HUES64 (cell line): ENCODE measurements at regions not wholly inside any gene's neighbourhood (a gene's known extent, or its start where the extent isn't known, plus 50 kb on each side); places are given as distances from the start of the nearest gene placed in this dataset.

Source experiments
- H3K27ac ChIP-seq: 2 replicates; pipeline ENCODE4 v1.7.0; 2013; ENCODE audit warnings: low read depth, low read length, inconsistent platforms
- H3K27me3 ChIP-seq: 2 replicates; pipeline ENCODE4 v1.6.1; 2013; ENCODE audit warnings: mild to moderate bottlenecking, low read length; ENCODE audit not compliant: insufficient read depth
- H3K36me3 ChIP-seq: 2 replicates; pipeline ENCODE4 v1.6.1; 2013; ENCODE audit warnings: mild to moderate bottlenecking, low read length; ENCODE audit not compliant: insufficient read depth
- H3K4me1 ChIP-seq: 2 replicates; pipeline ENCODE4 v1.6.1; 2013; ENCODE audit warnings: mild to moderate bottlenecking, low read length, moderate library complexity; ENCODE audit not compliant: insufficient read depth
- H3K4me3 ChIP-seq: 2 replicates; pipeline ENCODE4 v1.5.1; 2013; ENCODE audit warnings: mild to moderate bottlenecking, low read length, moderate library complexity
- H3K9ac ChIP-seq: 2 replicates; pipeline ENCODE4 v1.6.1; 2013; ENCODE audit warnings: mild to moderate bottlenecking, low read depth, low read length
- H3K9me3 ChIP-seq: 2 replicates; pipeline ENCODE4 v1.6.1; 2013; ENCODE audit warnings: low read depth, low read length; ENCODE audit not compliant: insufficient read depth
- WGBS: fragments of 150-250, 120-280 bp; methylation state at CpG from one replicate; pipeline ENCODE4 v1.1.7; 2013; ENCODE audit warnings: missing lambda C conversion rate; 5-methylcytosine and 5-hydroxymethylcytosine counted together

GRCh38 chr6:37766717-37767116, 52.8 kb upstream of the ZFAND3 start:
- Histone ChIP-seq H3K9ac (no peak overlapping the region), H3K27ac (no peak overlapping the region), H3K27me3 (peaks cover 89% of the 10 kb centered on the region), H3K4me3 (no peak overlapping the region), H3K9me3 (no peaks in the 10 kb centered on the region), H3K36me3 (no peaks in the 10 kb centered on the region), H3K4me1 (no peaks in the 10 kb centered on the region)
- 85% methylated on average over 1 of the region's 1 CpG for WGBS

- Histone ChIP-seq H3K9ac (no peak overlapping the region), H3K4me1 (no peaks in the 10 kb centered on the region), H3K9me3 (no peaks in the 10 kb centered on the region), H3K27me3 (peaks cover 96% of the 10 kb centered on the region), H3K36me3 (no peaks in the 10 kb centered on the region), H3K4me3 (no peak overlapping the region), H3K27ac (no peak overlapping the region)
- WGBS = 62% methylated on average over 7 of the region's 7 CpGs
Observed at GRCh38 chr6:37765182-37765775, 54.2 kb upstream of the ZFAND3 start.

DNA sequence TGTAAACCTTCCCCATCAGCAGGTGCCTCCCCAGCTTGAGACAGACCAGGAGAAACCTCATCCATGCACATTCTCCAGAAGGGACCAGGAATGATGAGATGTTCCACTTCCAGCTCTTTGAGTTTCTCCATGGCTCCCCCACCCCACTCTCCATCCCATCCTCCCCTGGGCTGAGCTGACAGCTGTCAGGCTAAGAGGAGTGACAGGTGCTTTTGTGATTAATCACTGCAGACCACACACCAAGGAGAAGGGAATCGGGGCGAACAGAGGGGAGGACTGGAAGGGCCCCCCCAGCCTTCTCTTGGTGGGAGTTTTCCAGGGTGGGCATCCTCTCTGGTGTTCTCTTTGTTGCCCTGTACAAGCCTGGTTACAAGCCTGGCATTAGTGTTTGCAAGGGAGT, 56.1 kb upstream of the ZFAND3 start:
- no peaks in the 10 kb centered on the region for H3K4me1 ChIP-seq
- no peaks in the 10 kb centered on the region for H3K9me3 ChIP-seq
- no peak overlapping the region for H3K9ac ChIP-seq
- no peaks in the 10 kb centered on the region for H3K36me3 ChIP-seq
- 19% methylated on average over 2 of the region's 2 CpGs for WGBS
- peaks cover 99% of the 10 kb centered on the region for H3K27me3 ChIP-seq
- H3K27ac ChIP-seq = no peak overlapping the region
- no peak overlapping the region for H3K4me3 ChIP-seq

- H3K27me3 ChIP-seq = peaks cover 99% of the 10 kb centered on the region
- H3K36me3 ChIP-seq = no peaks in the 10 kb centered on the region
- no peaks in the 10 kb centered on the region for H3K9me3 ChIP-seq
- no peak overlapping the region for H3K27ac ChIP-seq
- WGBS = 76% methylated on average over 4 of the region's 4 CpGs
- H3K4me3 ChIP-seq = no peak overlapping the region
- no peak overlapping the region for H3K9ac ChIP-seq
- H3K4me1 ChIP-seq = no peaks in the 10 kb centered on the region
Observed at GRCh38 chr6:37762806-37763205, 56.7 kb upstream of the ZFAND3 start.

DNA sequence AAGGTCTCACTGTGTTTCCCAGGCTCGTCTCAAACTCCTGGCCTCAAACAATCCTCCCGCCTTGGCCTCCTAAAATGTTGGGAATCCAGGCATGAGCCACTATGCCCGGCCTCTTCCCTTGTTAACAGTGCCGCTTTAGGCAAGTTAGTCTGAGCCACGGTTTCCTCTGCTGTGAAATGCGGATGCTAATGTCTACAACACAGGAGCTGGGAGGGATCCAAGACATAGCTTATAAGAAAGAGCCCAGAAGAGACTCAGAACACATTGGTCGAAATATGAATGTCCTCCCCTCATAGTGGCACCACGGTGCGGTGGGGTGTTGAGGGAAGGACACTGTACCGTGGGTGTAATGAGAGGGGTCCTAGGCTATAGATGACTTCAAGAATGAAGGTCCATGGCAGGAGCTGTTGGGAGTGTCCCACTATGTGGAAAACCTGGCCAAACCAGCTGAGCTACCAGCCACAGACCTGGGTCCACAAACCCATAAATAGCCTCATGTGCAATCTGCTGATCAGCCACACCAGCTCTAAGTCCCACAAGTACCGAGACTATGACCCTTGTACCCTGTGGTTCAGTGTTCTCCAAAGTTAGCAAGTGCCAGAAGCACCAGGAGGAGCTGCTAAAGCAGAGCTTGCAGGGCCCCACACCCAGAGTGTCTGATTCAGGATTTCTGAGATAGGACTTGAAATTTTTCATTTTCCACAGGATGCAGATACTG, 57.8 kb upstream of the ZFAND3 start:
- Histone ChIP-seq H3K9ac (no peak overlapping the region), H3K4me3 (no peak overlapping the region), H3K4me1 (no peaks in the 10 kb centered on the region), H3K9me3 (no peaks in the 10 kb centered on the region), H3K27ac (no peak overlapping the region), H3K36me3 (no peaks in the 10 kb centered on the region), H3K27me3 (peaks cover 99% of the 10 kb centered on the region)
- 74% methylated on average over 11 of the region's 11 CpGs for WGBS

DNA sequence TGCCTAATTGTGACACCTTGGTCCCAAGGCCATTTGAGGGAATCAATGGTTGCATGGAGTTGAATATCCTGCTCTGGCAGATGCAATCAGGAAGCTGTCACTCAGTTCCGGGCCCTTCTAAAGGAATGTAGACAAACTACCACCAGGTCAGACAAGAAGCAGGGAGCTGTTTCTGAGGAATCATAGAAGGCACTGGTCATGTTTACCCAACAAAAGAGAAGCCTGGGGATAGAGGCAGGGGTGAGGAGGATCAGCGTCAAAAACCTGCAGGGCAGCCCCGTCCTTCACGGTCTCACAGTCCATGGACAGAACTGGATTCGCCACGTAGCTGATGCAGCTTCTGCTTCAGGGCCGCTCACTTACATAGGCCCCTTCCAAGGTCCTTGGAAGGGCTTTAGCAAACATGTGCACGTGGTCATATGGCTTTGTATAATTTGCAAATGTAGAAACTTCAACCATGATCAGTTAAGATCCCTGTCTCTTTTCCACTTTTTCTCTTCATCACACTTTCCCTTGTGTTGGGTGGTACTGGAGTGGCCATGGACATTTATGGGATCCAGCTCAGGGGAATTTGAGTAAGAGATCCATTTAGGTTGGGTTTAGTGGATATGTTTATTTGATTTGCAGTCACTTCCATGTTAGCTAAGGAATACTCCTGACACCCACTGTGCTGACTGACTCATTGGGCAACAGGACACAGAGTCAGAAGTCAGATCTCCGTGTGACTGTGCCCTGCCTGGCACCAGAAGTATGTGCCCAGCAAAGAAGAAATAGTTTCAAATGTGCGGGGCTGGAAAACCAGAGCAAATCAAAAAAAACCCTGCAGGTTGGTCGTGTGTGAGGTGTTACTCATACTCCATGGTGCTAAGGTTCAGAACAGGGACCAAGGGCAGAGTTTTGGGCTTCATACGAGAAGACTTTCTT, 60.0 kb upstream of the ZFAND3 start:
- H3K4me3 ChIP-seq = no peak overlapping the region
- no peaks in the 10 kb centered on the region for H3K36me3 ChIP-seq
- 78% methylated on average over 12 of the region's 12 CpGs for WGBS
- no peak overlapping the region for H3K9ac ChIP-seq
- H3K4me1 ChIP-seq = no peaks in the 10 kb centered on the region
- H3K27ac ChIP-seq = no peak overlapping the region
- H3K9me3 ChIP-seq = no peaks in the 10 kb centered on the region
- H3K27me3 ChIP-seq = peaks cover 99% of the 10 kb centered on the region

GRCh38 chr6:37758647-37759046, 60.9 kb upstream of the ZFAND3 start:
- 77% methylated on average over 5 of the region's 5 CpGs for WGBS
- no peaks in the 10 kb centered on the region for H3K4me1 ChIP-seq
- H3K27me3 ChIP-seq = peaks cover 92% of the 10 kb centered on the region

GRCh38 chr6:37758234-37758633, 60.6 kb upstream of the MDGA1 start:
- Histone ChIP-seq H3K4me3 (no peak overlapping the region), H3K27me3 (peaks cover 88% of the 10 kb centered on the region), H3K9ac (no peak overlapping the region), H3K9me3 (no peaks in the 10 kb centered on the region), H3K36me3 (no peaks in the 10 kb centered on the region), H3K27ac (no peak overlapping the region), H3K4me1 (no peaks in the 10 kb centered on the region)

More at GRCh38 chr6:37758647-37759046, 60.9 kb upstream of the ZFAND3 start:
- Histone ChIP-seq H3K4me3 (no peak overlapping the region), H3K9ac (no peak overlapping the region), H3K36me3 (no peaks in the 10 kb centered on the region), H3K9me3 (no peaks in the 10 kb centered on the region), H3K27ac (no peak overlapping the region)

GRCh38 chr6:37757381-37757780, 59.7 kb upstream of the MDGA1 start:
- H3K36me3 ChIP-seq = no peaks in the 10 kb centered on the region
- H3K27ac ChIP-seq = no peak overlapping the region
- no peaks in the 10 kb centered on the region for H3K9me3 ChIP-seq
- WGBS = 69% methylated on average over 2 of the region's 2 CpGs
- H3K9ac ChIP-seq = no peak overlapping the region
- H3K27me3 ChIP-seq = peaks cover 79% of the 10 kb centered on the region
- no peaks in the 10 kb centered on the region for H3K4me1 ChIP-seq
- no peak overlapping the region for H3K4me3 ChIP-seq

- Histone ChIP-seq H3K4me1 (no peaks in the 10 kb centered on the region), H3K27ac (no peak overlapping the region), H3K4me3 (no peak overlapping the region), H3K27me3 (peaks cover 67% of the 10 kb centered on the region), H3K36me3 (no peaks in the 10 kb centered on the region), H3K9ac (no peak overlapping the region), H3K9me3 (no peaks in the 10 kb centered on the region)
- WGBS = 83% methylated on average over 12 of the region's 12 CpGs
Observed at GRCh38 chr6:37756135-37756534, 58.5 kb upstream of the MDGA1 start.

GRCh38 chr6:37752718-37753117, 55.0 kb upstream of the MDGA1 start:
- peaks cover 12% of the 10 kb centered on the region; the same call in 1 of the 2 replicates for H3K4me1 ChIP-seq
- H3K27ac ChIP-seq = no peak overlapping the region
- H3K4me3 ChIP-seq = no peak overlapping the region
- WGBS = 94% methylated on average over 2 of the region's 2 CpGs
- peaks cover 33% of the 10 kb centered on the region for H3K27me3 ChIP-seq
- no peak overlapping the region for H3K9ac ChIP-seq
- H3K9me3 ChIP-seq = no peaks in the 10 kb centered on the region
- no peaks in the 10 kb centered on the region for H3K36me3 ChIP-seq
